IMR-90 (cell line): ENCODE measurements at regions not wholly inside any gene's neighbourhood (a gene's known extent, or its start where the extent isn't known, plus 50 kb on each side); places are given as distances from the start of the nearest gene placed in this dataset.

Source experiments
- ATAC-seq: fragments of 200-7000 bp; cut with Tn5 transposase; 2 replicates; pipeline ENCODE4 v1.9.1; 2020; ENCODE audit warnings: low read depth, mild to moderate bottlenecking, moderate library complexity
- BruUV-seq: library from RNA; stranded (reverse); fragments of 400-500 nt; replicated peaks from 2 replicates; lab custom pipeline; 2021; lab: Mats Ljungman, UMichigan
- CTCF ChIA-PET: fragments of 300-600 bp; formaldehyde crosslinking; extraction: SDS; loops from one replicate; lab custom pipeline; 2021; ENCODE audit warnings: antibody characterized with exemption; lab: Yijun Ruan, JAX
- POLR2A ChIA-PET: fragments of 300-600 bp; sonication (Branson Sonifier 250); formaldehyde crosslinking; loops from one replicate; lab custom pipeline; 2022; ENCODE audit warnings: antibody characterized with exemption; ENCODE audit not compliant: unreplicated experiment; lab: Charles Lee
- DNase-seq: peaks from one replicate; pipeline ENCODE4 v3.0.0; 2013
- H2AFZ ChIP-seq: replicated peaks from 2 replicates; pipeline ENCODE3; 2013; ENCODE audit warnings: low read length, mild to moderate bottlenecking; ENCODE audit not compliant: poor library complexity
- H2AK5ac ChIP-seq: 2 replicates; pipeline ENCODE4 v1.6.1; 2013; ENCODE audit warnings: low read depth, low read length, inconsistent platforms
- H2AK9ac ChIP-seq: replicated peaks from 2 replicates; pipeline ENCODE3; 2013; ENCODE audit warnings: mild to moderate bottlenecking, low read depth, low read length, moderate library complexity; ENCODE audit not compliant: poor library complexity
- H2BK120ac ChIP-seq: 2 replicates; pipeline ENCODE4 v1.6.1; 2013; ENCODE audit warnings: low read depth, low read length, inconsistent platforms
- H2BK15ac ChIP-seq: 3 replicates; pipeline ENCODE4 v1.6.1; 2013; ENCODE audit warnings: low read depth, low read length, inconsistent platforms
- H2BK20ac ChIP-seq: 2 replicates; pipeline ENCODE4 v1.6.1; 2013; ENCODE audit warnings: low read depth, mild to moderate bottlenecking, inconsistent platforms, low read length, moderate library complexity
- H2BK5ac ChIP-seq: 2 replicates; pipeline ENCODE4 v1.6.1; 2013; ENCODE audit warnings: mild to moderate bottlenecking, low read depth, low read length, inconsistent platforms; ENCODE audit not compliant: poor library complexity, severe bottlenecking
- H3K14ac ChIP-seq: replicated peaks from 2 replicates; pipeline ENCODE4 v1.6.1; 2013; ENCODE audit warnings: low read depth, low read length, inconsistent platforms
- H3K18ac ChIP-seq: 2 replicates; pipeline ENCODE4 v1.6.1; 2013; ENCODE audit warnings: low read depth, low read length, control low read depth
- H3K23ac ChIP-seq: 2 replicates; pipeline ENCODE4 v1.6.1; 2013; ENCODE audit warnings: low read depth, low read length, inconsistent platforms
- H3K27ac ChIP-seq: 2 replicates; pipeline ENCODE4 v1.5.1; 2013; ENCODE audit warnings: mild to moderate bottlenecking, control low read depth, low read length; ENCODE audit not compliant: insufficient read depth
- H3K27me3 ChIP-seq: 2 replicates; pipeline ENCODE4 v1.6.1; 2013; ENCODE audit warnings: low read length; ENCODE audit not compliant: control insufficient read depth, insufficient read depth
- H3K36me3 ChIP-seq: 2 replicates; pipeline ENCODE4 v1.6.1; 2013; ENCODE audit warnings: low read length, mixed read lengths; ENCODE audit not compliant: control insufficient read depth, insufficient read depth
- H3K4ac ChIP-seq: 2 replicates; pipeline ENCODE4 v1.6.1; 2013; ENCODE audit warnings: low read depth, low read length, inconsistent platforms
- H3K4me1 ChIP-seq: 2 replicates; pipeline ENCODE4 v1.6.1; 2013; ENCODE audit warnings: low read length, mixed read lengths; ENCODE audit not compliant: control insufficient read depth, insufficient read depth
- H3K4me2 ChIP-seq: 2 replicates; pipeline ENCODE4 v1.6.1; 2013; ENCODE audit warnings: low read depth, mild to moderate bottlenecking, control low read depth, low read length, moderate library complexity
- H3K4me3 ChIP-seq: 2 replicates; pipeline ENCODE4 v1.5.1; 2013; ENCODE audit warnings: low read depth, mild to moderate bottlenecking, control low read depth, low read length, moderate library complexity; ENCODE audit not compliant: insufficient read depth
- H3K56ac ChIP-seq: 2 replicates; pipeline ENCODE4 v1.6.1; 2013; ENCODE audit warnings: low read length, inconsistent platforms; ENCODE audit not compliant: insufficient read depth; ENCODE audit errors: extremely low read depth
- H3K79me1 ChIP-seq, 2 experiments: 2 replicates each; pipeline ENCODE4 v1.6.1; 2013; ENCODE audit warnings: low read length in 2 of 2, inconsistent platforms in 1 of 2, low read depth in 1 of 2
- H3K9ac ChIP-seq: 2 replicates; pipeline ENCODE4 v1.6.1; 2013; ENCODE audit warnings: low read depth, low read length, control low read depth
- H3K9me1 ChIP-seq: 2 replicates; pipeline ENCODE4 v1.6.1; 2013; ENCODE audit warnings: low read length, inconsistent platforms; ENCODE audit not compliant: insufficient read depth
- H3K9me3 ChIP-seq: 2 replicates; pipeline ENCODE4 v1.6.1; 2013; ENCODE audit warnings: low read length; ENCODE audit not compliant: control insufficient read depth, insufficient read depth
- H4K20me1 ChIP-seq: 2 replicates; pipeline ENCODE4 v1.6.1; 2013; ENCODE audit warnings: low read length, inconsistent platforms; ENCODE audit not compliant: insufficient read depth
- H4K5ac ChIP-seq: 2 replicates; pipeline ENCODE4 v1.6.1; 2013; ENCODE audit warnings: mild to moderate bottlenecking, low read depth, low read length, control low read depth
- H4K8ac ChIP-seq, 2 experiments: 2 replicates each; pipeline ENCODE4 v1.6.1; 2013; ENCODE audit warnings: low read depth in 2 of 2, low read length in 2 of 2, control low read depth in 1 of 2, inconsistent platforms in 1 of 2
- H4K91ac ChIP-seq: 2 replicates; pipeline ENCODE4 v1.6.1; 2013; ENCODE audit warnings: low read depth, low read length, inconsistent platforms; ENCODE audit not compliant: insufficient read depth
- BHLHE40 ChIP-seq: fragments of 150-350 bp; IDR thresholded peaks from 2 replicates; pipeline ENCODE4 v1.6.1; 2016; ENCODE audit warnings: mild to moderate bottlenecking, low read depth, low read length
- CEBPB ChIP-seq: IDR thresholded peaks from 2 replicates; pipeline ENCODE4 v1.6.1; 2012; ENCODE audit warnings: low read depth, low read length, improper control_type of control experiment
- CHD1 ChIP-seq: IDR thresholded peaks from 2 replicates; pipeline ENCODE4 v1.6.1; 2012; ENCODE audit warnings: low read depth, low read length, improper control_type of control experiment
- FOS ChIP-seq: fragments of 150-350 bp; IDR thresholded peaks from 2 replicates; pipeline ENCODE4 v1.6.1; 2016; ENCODE audit warnings: low read depth, low read length
- MAZ ChIP-seq: IDR thresholded peaks from 2 replicates; pipeline ENCODE4 v1.6.1; 2012; ENCODE audit warnings: low read depth, mild to moderate bottlenecking, low read length, improper control_type of control experiment, moderate library complexity, borderline replicate concordance
- MXI1 ChIP-seq: IDR thresholded peaks from 2 replicates; pipeline ENCODE4 v1.6.1; 2012; ENCODE audit warnings: low read depth, mild to moderate bottlenecking, low read length, moderate library complexity, borderline replicate concordance
- POLR2A ChIP-seq: IDR thresholded peaks from 2 replicates; pipeline ENCODE4 v1.6.1; 2012; ENCODE audit warnings: mild to moderate bottlenecking, low read depth, low read length
- RAD21 ChIP-seq: IDR thresholded peaks from 2 replicates; pipeline ENCODE4 v1.6.1; 2012; ENCODE audit warnings: low read length, improper control_type of control experiment
- RCOR1 ChIP-seq: IDR thresholded peaks from 2 replicates; pipeline ENCODE4 v1.6.1; 2012; ENCODE audit warnings: mild to moderate bottlenecking, low read length, improper control_type of control experiment; ENCODE audit not compliant: insufficient replicate concordance
- SMC3 ChIP-seq: fragments of 150-350 bp; IDR thresholded peaks from 2 replicates; pipeline ENCODE4 v1.6.1; 2016; ENCODE audit warnings: low read depth, mild to moderate bottlenecking, antibody characterized with exemption, low read length, moderate library complexity
- WGBS, 2 experiments: methylation state at CpG; one replicate each; pipeline versions ENCODE4 v1.1.5 to v1.1.7; 2013; ENCODE audit warnings: missing lambda C conversion rate in 2 of 2; ENCODE audit not compliant: insufficient read length in 1 of 2; ENCODE audit errors: extremely low coverage in 2 of 2; 5-methylcytosine and 5-hydroxymethylcytosine counted together
- dilution Hi-C: fragments of 300-500 bp; cut with HindIII; formaldehyde crosslinking; loops from one replicate; pipeline ENCODE4 v1.14.3; 2018; ENCODE audit warnings: low sequenced_read_pairs; ENCODE audit not compliant: unreplicated experiment
- in situ Hi-C: fragments of 300-500 bp; cut with MboI; formaldehyde crosslinking; loops from 3 replicates; pipeline ENCODE4 v1.14.3; 2019; ENCODE audit warnings: low sequenced_read_pairs, inconsistent platforms, mixed read lengths
- intact Hi-C: fragments of 100-400 bp; cut with micrococcal nuclease; formaldehyde crosslinking; loops from 2 replicates; pipeline ENCODE4 v1.10.0; 2022
- TF ChIP-seq, protein P1 (sequence below): fragments of 150-350 bp; IDR thresholded peaks from 2 replicates; pipeline ENCODE4 v1.6.1; 2017; ENCODE audit warnings: mild to moderate bottlenecking, antibody characterized with exemption, low read length, low read depth
- TF ChIP-seq, protein P2 (sequence below): conservative IDR thresholded peaks from 2 replicates; pipeline ENCODE4 v1.5.1; 2012; ENCODE audit warnings: mild to moderate bottlenecking, low read depth, low read length, improper control_type of control experiment

DNA sequence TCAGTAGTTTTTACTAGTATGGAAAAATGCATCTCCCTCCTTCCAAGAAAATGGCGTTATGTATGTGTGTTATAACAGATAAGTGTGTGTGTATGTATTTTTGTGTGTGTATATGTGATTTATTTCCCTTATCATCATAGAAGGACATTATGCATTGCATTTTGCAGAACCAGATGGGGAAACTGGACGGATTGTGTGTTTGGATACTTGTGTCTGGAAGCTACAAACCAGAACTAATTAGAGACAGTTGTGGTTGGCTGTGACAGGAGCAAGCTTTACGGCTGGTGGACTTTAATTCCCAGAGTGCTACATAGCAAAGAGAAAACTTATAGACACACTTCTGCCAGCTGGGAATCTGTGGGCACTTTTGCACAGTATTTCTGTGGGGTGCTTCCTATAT, 162.5 kb downstream of the RWDD3 start:
- H3K4me3 ChIP-seq, result no peak overlapping the region
- intact Hi-C loops (no loop called here), dilution Hi-C loops (no loop called here), in situ Hi-C loops (no loop called here)
- no peak overlapping the region for H3K4me2 ChIP-seq
- H3K4me1 ChIP-seq, result no peaks in the 10 kb centered on the region
- DNase-seq (no peak), ATAC-seq (no peak)
- H4K8ac ChIP-seq, result no peak overlapping the region
- no peaks in the 10 kb centered on the region for H4K20me1 ChIP-seq
- H3K9me1 ChIP-seq, result no peaks in the 10 kb centered on the region
- H2AK5ac ChIP-seq, result no peak overlapping the region
- no peaks in the 10 kb centered on the region for H3K27me3 ChIP-seq
- ChIA-PET CTCF (no interaction called here), POLR2A (interaction anchor here (0.6 kb wide), 1 partner anchor 18 kb away, joined by 8 read pairs; no protein-coding TSS in a partner anchor)
- BruUV-seq, result no TSS peak
- no peak overlapping the region for H4K91ac ChIP-seq
- WGBS, 2 experiments, result no CpG with 5 or more reads among the region's 3 CpGs
- H2BK15ac ChIP-seq, result no peak overlapping the region
- no peak overlapping the region for H2AK9ac ChIP-seq
- H3K18ac ChIP-seq, result no peak overlapping the region
- H3K79me1 ChIP-seq, result no peaks in the 10 kb centered on the region
- no peak overlapping the region for H2AFZ ChIP-seq
- no peak overlapping the region for H3K9ac ChIP-seq
- H3K14ac ChIP-seq, result no peak overlapping the region
- no peak overlapping the region for H4K5ac ChIP-seq
- no peak overlapping the region for H3K56ac ChIP-seq
- no peak overlapping the region for H2BK20ac ChIP-seq
- no peak overlapping the region for H3K23ac ChIP-seq
- H3K27ac ChIP-seq, result no peak overlapping the region
- H2BK120ac ChIP-seq, result no peak overlapping the region
- H3K4ac ChIP-seq, result no peak overlapping the region
- no peaks in the 10 kb centered on the region for H3K36me3 ChIP-seq
- no peak overlapping the region for H2BK5ac ChIP-seq
- TF ChIP-seq POLR2A (no peak), MXI1 (no peak), CHD1 (no peak), CEBPB (no peak), SMC3 (no peak), FOS (no peak), RAD21 (no peak), BHLHE40 (no peak), MAZ (no peak), RCOR1 (no peak)
- TF ChIP-seq, protein P1, sequence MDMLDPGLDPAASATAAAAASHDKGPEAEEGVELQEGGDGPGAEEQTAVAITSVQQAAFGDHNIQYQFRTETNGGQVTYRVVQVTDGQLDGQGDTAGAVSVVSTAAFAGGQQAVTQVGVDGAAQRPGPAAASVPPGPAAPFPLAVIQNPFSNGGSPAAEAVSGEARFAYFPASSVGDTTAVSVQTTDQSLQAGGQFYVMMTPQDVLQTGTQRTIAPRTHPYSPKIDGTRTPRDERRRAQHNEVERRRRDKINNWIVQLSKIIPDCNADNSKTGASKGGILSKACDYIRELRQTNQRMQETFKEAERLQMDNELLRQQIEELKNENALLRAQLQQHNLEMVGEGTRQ, result no peak
- TF ChIP-seq, protein P2, sequence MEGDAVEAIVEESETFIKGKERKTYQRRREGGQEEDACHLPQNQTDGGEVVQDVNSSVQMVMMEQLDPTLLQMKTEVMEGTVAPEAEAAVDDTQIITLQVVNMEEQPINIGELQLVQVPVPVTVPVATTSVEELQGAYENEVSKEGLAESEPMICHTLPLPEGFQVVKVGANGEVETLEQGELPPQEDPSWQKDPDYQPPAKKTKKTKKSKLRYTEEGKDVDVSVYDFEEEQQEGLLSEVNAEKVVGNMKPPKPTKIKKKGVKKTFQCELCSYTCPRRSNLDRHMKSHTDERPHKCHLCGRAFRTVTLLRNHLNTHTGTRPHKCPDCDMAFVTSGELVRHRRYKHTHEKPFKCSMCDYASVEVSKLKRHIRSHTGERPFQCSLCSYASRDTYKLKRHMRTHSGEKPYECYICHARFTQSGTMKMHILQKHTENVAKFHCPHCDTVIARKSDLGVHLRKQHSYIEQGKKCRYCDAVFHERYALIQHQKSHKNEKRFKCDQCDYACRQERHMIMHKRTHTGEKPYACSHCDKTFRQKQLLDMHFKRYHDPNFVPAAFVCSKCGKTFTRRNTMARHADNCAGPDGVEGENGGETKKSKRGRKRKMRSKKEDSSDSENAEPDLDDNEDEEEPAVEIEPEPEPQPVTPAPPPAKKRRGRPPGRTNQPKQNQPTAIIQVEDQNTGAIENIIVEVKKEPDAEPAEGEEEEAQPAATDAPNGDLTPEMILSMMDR, result no peak
- no peaks in the 10 kb centered on the region for H3K9me3 ChIP-seq
